K562 (cell line): ENCODE measurements at regions not wholly inside any gene's neighbourhood (a gene's known extent, or its start where the extent isn't known, plus 50 kb on each side); places are given as distances from the start of the nearest gene placed in this dataset.

Experiments used
- ATAC-seq: fragments of 200-7000 bp; cut with Tn5 transposase; 3 replicates; pipeline ENCODE4 v1.9.1; 2020; ENCODE audit warnings: moderate library complexity
- BruUV-seq: library from RNA; stranded (reverse); fragments of 400-500 nt; replicated peaks from 2 replicates; lab custom pipeline; 2021; lab: Mats Ljungman, UMichigan
- CTCF ChIA-PET: fragments of 300-600 bp; formaldehyde crosslinking; extraction: SDS; loops from one replicate; lab custom pipeline; 2021; ENCODE audit warnings: low intra/inter-chr PET ratio; lab: Yijun Ruan, JAX
- POLR2A ChIA-PET: fragments of 300-600, 350-650 bp; sonication (Branson Sonifier 250); formaldehyde crosslinking; extraction: SDS; loops from one replicate; lab custom pipeline; 2021; ENCODE audit warnings: antibody characterized with exemption, inconsistent platforms; lab: Yijun Ruan, JAX
- DNase-seq, 4 experiments: peaks; one replicate each; pipeline versions ENCODE4 v3.0.0 to v3.0.0-alpha.2; 2011 to 2018; ENCODE audit warnings: low spot score in 3 of 4, mixed read lengths in 3 of 4; ENCODE audit errors: extremely low read depth in 1 of 4
- FAIRE-seq: peaks from 2 replicates; lab custom pipeline; 2011; peaks lifted over from hg19 to GRCh38; lab: Jason Lieb, UNC
- H2AFZ ChIP-seq: 2 replicates; pipeline ENCODE4 v1.6.0; 2011; ENCODE audit warnings: low read depth, low read length, control low read depth, inconsistent platforms
- H3K27ac ChIP-seq: fragments of 200-600 bp; 3 replicates; pipeline ENCODE4 v1.8.0; 2011; ENCODE audit warnings: low read depth, mild to moderate bottlenecking, control low read depth, inconsistent platforms, low read length, moderate library complexity, mixed read lengths; ENCODE audit errors: extremely low read depth
- H3K27me3 ChIP-seq, 2 experiments: fragments of 300-600 bp in 1 of 2; 2 replicates in 1 of 2; 3 replicates in 1 of 2; pipeline versions ENCODE4 v1.6.0 to v1.8.0; 2011; ENCODE audit warnings: inconsistent platforms in 2 of 2, low read length in 2 of 2, mild to moderate bottlenecking in 1 of 2, mixed read lengths in 1 of 2, moderate library complexity in 1 of 2; ENCODE audit not compliant: control insufficient read depth in 2 of 2, insufficient read depth in 2 of 2
- H3K36me3 ChIP-seq: fragments of 300-600 bp; 3 replicates; pipeline ENCODE4 v1.8.0; 2011; ENCODE audit warnings: mild to moderate bottlenecking, low read length, inconsistent platforms; ENCODE audit not compliant: control insufficient read depth, insufficient read depth
- H3K4me1 ChIP-seq, 2 experiments: fragments of 200-600 bp in 1 of 2; replicated peaks in 1 of 2; 2 replicates in 1 of 2; 3 replicates in 1 of 2; pipeline versions ENCODE4 v1.5.1 to v1.8.0; 2011; ENCODE audit warnings: inconsistent platforms in 2 of 2, low read length in 2 of 2, mild to moderate bottlenecking in 1 of 2, mixed read lengths in 1 of 2, moderate library complexity in 1 of 2; ENCODE audit not compliant: control insufficient read depth in 2 of 2, insufficient read depth in 2 of 2
- H3K4me2 ChIP-seq: 2 replicates; pipeline ENCODE4 v1.6.1; 2011; ENCODE audit warnings: low read length, control low read depth, inconsistent platforms, mixed read lengths; ENCODE audit not compliant: insufficient read depth
- H3K4me3 ChIP-seq: fragments of 200-600 bp; sonication (generic), shearing (Covaris generic); 2 replicates; pipeline ENCODE4 v1.5.1; 2016; ENCODE audit warnings: control low read depth, inconsistent platforms
- H3K79me2 ChIP-seq: fragments of 200-600 bp; 3 replicates; pipeline ENCODE4 v1.8.0; 2011; ENCODE audit warnings: low read length, inconsistent platforms; ENCODE audit not compliant: control insufficient read depth, insufficient read depth
- H3K9ac ChIP-seq, 2 experiments: 2 replicates each; pipeline versions ENCODE4 v1.6.0 to v1.6.1; 2011; ENCODE audit warnings: low read depth in 2 of 2, low read length in 2 of 2, control low read depth in 1 of 2, inconsistent platforms in 1 of 2, mild to moderate bottlenecking in 1 of 2, mixed read lengths in 1 of 2; ENCODE audit not compliant: insufficient read depth in 1 of 2
- H3K9me1 ChIP-seq: one replicate; pipeline ENCODE4 v1.6.0; 2011; ENCODE audit warnings: inconsistent platforms, mild to moderate bottlenecking, low read length, moderate library complexity; ENCODE audit not compliant: control insufficient read depth, insufficient read depth
- H3K9me3 ChIP-seq: replicated peaks from 2 replicates; pipeline ENCODE4 v1.5.1; 2011; ENCODE audit warnings: low read depth, low read length, inconsistent platforms; ENCODE audit not compliant: control insufficient read depth, insufficient read depth
- H4K20me1 ChIP-seq: replicated peaks from 2 replicates; pipeline ENCODE4 v1.6.1; 2011; ENCODE audit warnings: low read length, inconsistent platforms, mixed read lengths; ENCODE audit not compliant: control insufficient read depth, insufficient read depth
- CUX1 ChIP-seq: fragments of 200-800 bp; sonication (Bioruptor generic); IDR thresholded peaks from 2 replicates; pipeline ENCODE4 v1.6.1; 2016; ENCODE audit warnings: missing genetic modification characterization, missing compliant biosample characterization
- DEAF1 ChIP-seq: fragments of 450-650 bp; formaldehyde crosslinking; IDR thresholded peaks from 2 replicates; pipeline ENCODE4 v1.4.0; 2020; ENCODE audit warnings: mild to moderate bottlenecking, moderate library complexity
- DNMT1 ChIP-seq: fragments of 450-650 bp; IDR thresholded peaks from 2 replicates; pipeline ENCODE4 v1.6.1; 2016; ENCODE audit warnings: antibody characterized with exemption, mild to moderate bottlenecking
- FOXP4 ChIP-seq: sonication (generic); formaldehyde crosslinking; IDR thresholded peaks from 2 replicates; pipeline ENCODE4 v1.8.0; 2022; ENCODE audit warnings: mild to moderate bottlenecking, missing genetic modification reagents, borderline replicate concordance
- IRF9 ChIP-seq: fragments of 450-650 bp; IDR thresholded peaks from 2 replicates; pipeline ENCODE4 v1.6.1; 2016; ENCODE audit warnings: missing biosample characterization, missing genetic modification characterization
- MAFK ChIP-seq: IDR thresholded peaks from 2 replicates; pipeline ENCODE4 v1.6.1; 2011; ENCODE audit warnings: low read length, improper control_type of control experiment
- MEIS2 ChIP-seq: fragments of 450-650 bp; IDR thresholded peaks from 2 replicates; pipeline ENCODE4 v1.6.1; 2014; ENCODE audit warnings: mild to moderate bottlenecking; ENCODE audit not compliant: partially characterized antibody
- NFRKB ChIP-seq: fragments of 450-650 bp; IDR thresholded peaks from 2 replicates; pipeline ENCODE4 v1.6.1; 2016; ENCODE audit warnings: low read depth
- POLR2H ChIP-seq: IDR thresholded peaks from 2 replicates; pipeline ENCODE4 v1.6.1; 2016; ENCODE audit warnings: missing genetic modification characterization, low read depth, mild to moderate bottlenecking, control low read depth, missing compliant biosample characterization, moderate library complexity
- SMAD1 ChIP-seq: fragments of 150-350 bp; IDR thresholded peaks from 2 replicates; pipeline ENCODE4 v1.6.1; 2014; ENCODE audit warnings: low read length, low read depth; ENCODE audit not compliant: partially characterized antibody
- SNIP1 ChIP-seq: fragments of 450-650 bp; IDR thresholded peaks from 2 replicates; pipeline ENCODE4 v1.7.1; 2017; ENCODE audit warnings: low read depth, mild to moderate bottlenecking
- ZNF780A ChIP-seq: fragments of 250-450 bp; sonication (Bioruptor Pico); IDR thresholded peaks from 2 replicates; pipeline ENCODE4 v1.5.0; 2021; ENCODE audit warnings: mild to moderate bottlenecking
- ZNF785 ChIP-seq: fragments of 250-450 bp; sonication (Bioruptor Pico); IDR thresholded peaks from 2 replicates; pipeline ENCODE4 v1.4.0; 2020; ENCODE audit warnings: mild to moderate bottlenecking
- WGBS: fragments of 100-300 bp; shearing (Covaris generic); methylation state at CpG from one replicate; pipeline ENCODE4 v1.1.6; 2016; ENCODE audit warnings: low coverage, mixed read lengths; ENCODE audit not compliant: insufficient coverage; ENCODE audit errors: missing lambda C conversion rate; 5-methylcytosine and 5-hydroxymethylcytosine counted together
- in situ Hi-C: fragments of 300-500 bp; cut with MboI; formaldehyde crosslinking; loops from 4 replicates; pipeline ENCODE4 v1.15.0; 2018; ENCODE audit warnings: inconsistent platforms, mixed read lengths
- intact Hi-C: fragments of 100-400 bp; cut with micrococcal nuclease; formaldehyde crosslinking; loops from 2 replicates; pipeline ENCODE4 v1.14.2; 2022

GRCh38 chr4:56220261-56220660 is 167.0 kb downstream of the AASDH start:
- H3K27ac ChIP-seq = no peak overlapping the region
- CTCF ChIA-PET = no interaction called here

More at GRCh38 chr4:56220261-56220660, 167.0 kb downstream of the AASDH start:
- H2AFZ ChIP-seq = no peak overlapping the region
- no peak overlapping the region for H3K9ac ChIP-seq
- WGBS = 0% methylated on average over 3 of the region's 3 CpGs
- no peak overlapping the region for H3K4me2 ChIP-seq
- peaks cover 3 to 12% of the 10 kb centered on the region in 2 experiments for H3K27me3 ChIP-seq
- no peaks in the 10 kb centered on the region for H3K9me3 ChIP-seq
- no peak overlapping the region for H3K4me3 ChIP-seq
- H3K4me1 ChIP-seq = no peaks in the 10 kb centered on the region
- TF ChIP-seq MAFK (no peak), NFRKB (no peak), DNMT1 (no peak), CUX1 (CRISPR knock-in tag) (no peak), DEAF1 (CRISPR knock-in tag) (no peak), ZNF780A (CRISPR knock-in tag) (no peak), POLR2H (tag) (no peak), ZNF785 (no peak), SMAD1 (no peak), SNIP1 (no peak), IRF9 (tag) (no peak), MEIS2 (no peak), FOXP4 (no peak)
- TF ChIP-seq, all 486 proteins: peak for 0
- ATAC-seq = no peak
- BruUV-seq = no TSS peak
- Histone ChIP-seq H3K36me3 (no peaks in the 10 kb centered on the region), H3K9me1 (no peaks in the 10 kb centered on the region), H4K20me1 (no peaks in the 10 kb centered on the region; the same call in 1 of the 2 replicates), H3K79me2 (no peaks in the 10 kb centered on the region)
- FAIRE-seq = no peak
- in situ Hi-C loops (no loop called here), intact Hi-C loops (no loop called here)
- DNase-seq = no peak
- POLR2A ChIA-PET = interaction anchor here (0.6 kb wide), 1 partner anchor 825 kb away, joined by 3 read pairs; the partner anchor contains the start of gene TMEM165
